Activated CD4-positive, CD25-positive, alpha-beta regulatory T cell treated with anti-CD3 and anti-CD28 coated beads, Interleukin-2, amount 50 U/mL, for 24 hours (primary cell): ENCODE measurements at regions not wholly inside any gene's neighbourhood (a gene's known extent, or its start where the extent isn't known, plus 50 kb on each side); places are given as distances from the start of the nearest gene placed in this dataset.

ENCODE experiments used
- ATAC-seq, 2 donors: fragments of 150-1000 bp; cut with Tn5 transposase; one replicate each; pipeline ENCODE4 v1.10.0; 2021; ENCODE audit warnings: mild to moderate bottlenecking in 1 of 2, moderate library complexity in 1 of 2

- no peak for ATAC-seq
Observed at GRCh38 chr17:72212041-72212440, 91.2 kb downstream of the SOX9 start.

- ATAC-seq, result no peak
Observed at GRCh38 chr17:72215490-72215889, 94.7 kb downstream of the SOX9 start.

GRCh38 chr17:72215928-72216327, 95.1 kb downstream of the SOX9 start:
- ATAC-seq, result no peak

- ATAC-seq, result no peak
Observed at GRCh38 chr17:72219137-72219823, 98.5 kb downstream of the SOX9 start.

- no peak for ATAC-seq
Observed at GRCh38 chr17:72219824-72220493, 99.1 kb downstream of the SOX9 start.

- ATAC-seq, result no peak
Observed at GRCh38 chr17:72222661-72223380, 102.0 kb downstream of the SOX9 start.

GRCh38 chr17:72223866-72224291, 103.1 kb downstream of the SOX9 start:
- no peak for ATAC-seq

- no peak for ATAC-seq
Observed at GRCh38 chr17:72226322-72226721, 105.5 kb downstream of the SOX9 start.

- ATAC-seq, result no peak
Observed at GRCh38 chr17:72233986-72234385, 113.2 kb downstream of the SOX9 start.

- no peak for ATAC-seq
Observed at GRCh38 chr17:72234985-72235384, 114.2 kb downstream of the SOX9 start.

- ATAC-seq, result no peak
Observed at GRCh38 chr17:72236980-72237633, 116.3 kb downstream of the SOX9 start.

- no peak for ATAC-seq
Observed at GRCh38 chr17:72238157-72238673, 117.4 kb downstream of the SOX9 start.

- ATAC-seq, result no peak
Observed at GRCh38 chr17:72239548-72239947, 118.7 kb downstream of the SOX9 start.

GRCh38 chr17:72240333-72240732, 119.5 kb downstream of the SOX9 start:
- ATAC-seq, result no peak

- ATAC-seq, result no peak
Observed at GRCh38 chr17:72244494-72244893, 123.7 kb downstream of the SOX9 start.

- ATAC-seq, result no peak
Observed at GRCh38 chr17:72244956-72245355, 124.1 kb downstream of the SOX9 start.

GRCh38 chr17:72249441-72249840, 128.6 kb downstream of the SOX9 start:
- ATAC-seq, result no peak

GRCh38 chr17:72250206-72250605, 129.4 kb downstream of the SOX9 start:
- no peak for ATAC-seq

GRCh38 chr17:72253597-72253996, 132.8 kb downstream of the SOX9 start:
- no peak for ATAC-seq

GRCh38 chr17:72254808-72255449, 134.1 kb downstream of the SOX9 start:
- no peak for ATAC-seq

GRCh38 chr17:72255481-72255880, 134.7 kb downstream of the SOX9 start:
- ATAC-seq, result no peak

GRCh38 chr17:72258711-72259110, 137.9 kb downstream of the SOX9 start:
- no peak for ATAC-seq

- no peak for ATAC-seq
Observed at GRCh38 chr17:72259922-72260321, 139.1 kb downstream of the SOX9 start.
